ENCODE measurements at regions not wholly inside any gene's neighbourhood (a gene's known extent, or its start where the extent isn't known, plus 50 kb on each side); places are given as distances from the start of the nearest gene placed in this dataset.

DNA sequence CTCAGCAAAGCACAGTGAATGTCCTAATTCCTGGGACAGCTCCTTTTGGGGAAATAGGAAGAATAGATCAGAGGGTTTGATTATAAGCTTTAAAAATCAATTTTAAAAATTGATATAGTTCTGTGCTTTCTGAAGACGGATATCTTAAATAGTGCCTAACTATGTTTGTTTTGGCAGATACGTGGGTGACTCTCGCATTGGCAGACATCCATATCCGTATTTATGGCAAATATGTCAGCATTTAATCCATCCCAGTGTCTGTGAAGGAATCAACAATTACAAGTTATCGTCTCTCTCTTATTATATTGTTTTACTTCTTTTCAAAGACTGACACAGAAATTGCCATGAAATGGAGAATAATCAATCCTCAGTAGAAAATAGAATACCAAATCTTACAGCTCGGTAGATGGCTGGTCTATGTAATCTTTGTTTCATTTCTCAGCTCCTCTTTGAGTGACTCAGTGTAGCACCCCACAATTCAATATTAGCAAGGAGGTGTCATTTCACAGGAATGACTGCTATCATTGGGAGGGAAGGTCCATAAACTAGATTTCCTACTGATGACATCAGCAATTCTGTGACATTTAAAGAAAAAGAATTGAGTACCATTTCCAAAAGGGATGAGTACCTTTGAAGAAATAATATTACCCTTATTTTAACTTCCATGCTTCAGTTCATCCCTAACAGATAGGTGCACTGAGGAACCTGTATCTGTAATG is 186.4 kb upstream of the NFE2L3 start:
- POLR2A ChIA-PET, result no interaction called here
- TF ChIP-seq, protein P1, sequence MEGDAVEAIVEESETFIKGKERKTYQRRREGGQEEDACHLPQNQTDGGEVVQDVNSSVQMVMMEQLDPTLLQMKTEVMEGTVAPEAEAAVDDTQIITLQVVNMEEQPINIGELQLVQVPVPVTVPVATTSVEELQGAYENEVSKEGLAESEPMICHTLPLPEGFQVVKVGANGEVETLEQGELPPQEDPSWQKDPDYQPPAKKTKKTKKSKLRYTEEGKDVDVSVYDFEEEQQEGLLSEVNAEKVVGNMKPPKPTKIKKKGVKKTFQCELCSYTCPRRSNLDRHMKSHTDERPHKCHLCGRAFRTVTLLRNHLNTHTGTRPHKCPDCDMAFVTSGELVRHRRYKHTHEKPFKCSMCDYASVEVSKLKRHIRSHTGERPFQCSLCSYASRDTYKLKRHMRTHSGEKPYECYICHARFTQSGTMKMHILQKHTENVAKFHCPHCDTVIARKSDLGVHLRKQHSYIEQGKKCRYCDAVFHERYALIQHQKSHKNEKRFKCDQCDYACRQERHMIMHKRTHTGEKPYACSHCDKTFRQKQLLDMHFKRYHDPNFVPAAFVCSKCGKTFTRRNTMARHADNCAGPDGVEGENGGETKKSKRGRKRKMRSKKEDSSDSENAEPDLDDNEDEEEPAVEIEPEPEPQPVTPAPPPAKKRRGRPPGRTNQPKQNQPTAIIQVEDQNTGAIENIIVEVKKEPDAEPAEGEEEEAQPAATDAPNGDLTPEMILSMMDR (IDR thresholded peaks at IDR 0.05; ENCODE audit: low read depth, low read length), result no peak
- H3K9me3 ChIP-seq (ENCODE audit: control insufficient read depth, insufficient read depth, low read length), result no peaks in the 10 kb centered on the region
- peaks cover 3% of the 10 kb centered on the region for H3K27me3 ChIP-seq (ENCODE audit: control insufficient read depth, insufficient read depth, low read length)
- CTCF ChIA-PET, result no interaction called here
- DNase-seq (ENCODE audit: low read depth, low spot score), result no peak
- H3K4me3 ChIP-seq (ENCODE audit: low read depth, low read length), result no peak overlapping the region
- no peak overlapping the region for H3K27ac ChIP-seq (ENCODE audit: low read depth, low read length)

DNA sequence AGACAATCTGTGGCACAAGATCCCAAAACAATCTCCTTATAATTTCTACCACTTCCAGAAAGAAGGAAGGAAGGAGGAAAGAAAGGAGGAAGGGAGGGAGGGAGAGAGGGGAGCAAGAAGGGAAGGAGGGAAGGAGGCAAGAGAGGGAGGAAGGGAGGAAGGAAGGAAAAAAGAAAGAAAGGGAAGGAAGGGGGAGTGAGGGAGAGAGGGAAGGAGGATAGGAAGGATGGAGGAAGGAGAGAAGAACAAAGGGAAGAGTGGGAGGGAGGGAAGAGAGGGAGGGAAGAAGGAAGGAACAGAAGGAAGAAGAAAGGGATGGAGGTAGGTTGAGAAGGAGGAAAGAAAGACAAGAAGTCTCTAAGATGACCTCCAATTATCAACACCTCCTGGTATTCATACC is 185.5 kb upstream of the NFE2L3 start:
- ChIA-PET CTCF (interaction anchor here (0.7 to 1.2 kb wide), 2 partner anchors 74 to 399 kb away, joined by 4 to 5 read pairs; no protein-coding TSS in a partner anchor), POLR2A (no interaction called here)
- Histone ChIP-seq H3K27me3 (ENCODE audit: control insufficient read depth, insufficient read depth, low read length) (no peaks in the 10 kb centered on the region), H3K27ac (ENCODE audit: low read depth, low read length) (no peak overlapping the region), H3K9me3 (ENCODE audit: control insufficient read depth, insufficient read depth, low read length) (no peaks in the 10 kb centered on the region), H3K4me3 (ENCODE audit: low read depth, low read length) (no peak overlapping the region)
- TF ChIP-seq, protein P1 (IDR thresholded peaks at IDR 0.05; ENCODE audit: low read depth, low read length), result no peak
- no peak for DNase-seq (ENCODE audit: low read depth, low spot score)

DNA sequence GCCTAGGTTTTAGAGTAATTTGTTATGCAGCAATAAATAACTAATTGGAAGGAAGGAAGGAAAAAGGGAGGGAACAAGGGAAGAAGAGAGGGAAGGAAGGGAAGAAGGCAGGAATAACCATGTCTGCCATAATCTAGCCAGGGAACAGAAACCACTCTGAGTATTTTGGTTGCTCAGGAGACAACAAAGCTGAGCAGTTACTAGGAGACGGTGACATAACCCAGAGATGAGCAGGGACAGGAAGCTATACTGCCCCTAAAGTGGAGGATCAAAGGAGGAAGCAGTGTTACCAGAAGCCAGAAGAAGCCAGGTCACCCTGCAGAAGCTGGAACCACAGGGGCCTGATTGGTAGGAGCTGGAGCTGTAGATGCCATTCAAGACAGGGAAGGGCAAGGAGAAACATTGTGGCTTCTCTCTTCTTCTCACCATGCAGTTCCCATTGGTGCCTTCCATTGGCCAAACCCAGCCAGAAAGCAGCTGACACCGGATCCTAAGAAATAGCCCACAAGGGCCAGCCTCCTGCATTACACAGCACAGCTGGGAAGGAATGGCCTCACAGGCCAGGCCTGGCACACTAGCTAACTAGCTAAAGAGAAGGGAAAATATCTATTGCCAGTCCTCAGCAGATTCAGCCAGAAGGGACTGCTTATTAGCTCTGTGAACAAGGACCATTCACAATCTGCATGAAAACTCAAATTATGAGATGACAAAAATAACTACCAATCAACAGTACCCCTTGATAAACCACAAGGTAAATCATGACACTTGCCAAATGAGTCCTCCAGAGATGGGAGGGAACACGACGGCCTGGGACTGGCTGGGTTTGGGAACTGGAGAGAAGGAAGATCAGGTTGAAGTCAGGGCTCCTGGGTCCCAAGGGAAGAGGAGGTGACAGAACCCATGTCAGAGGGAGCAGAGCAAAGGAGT is 184.5 kb upstream of the NFE2L3 start:
- CTCF ChIA-PET, result interaction anchor here (0.7 to 1.2 kb wide), 2 partner anchors 75 to 398 kb away, joined by 4 to 5 read pairs; no protein-coding TSS in a partner anchor
- TF ChIP-seq, protein P1 (IDR thresholded peaks at IDR 0.05; ENCODE audit: low read depth, low read length), result no peak
- H3K27me3 ChIP-seq (ENCODE audit: control insufficient read depth, insufficient read depth, low read length), result no peaks in the 10 kb centered on the region
- H3K9me3 ChIP-seq (ENCODE audit: control insufficient read depth, insufficient read depth, low read length), result no peaks in the 10 kb centered on the region
- no peak overlapping the region for H3K4me3 ChIP-seq (ENCODE audit: low read depth, low read length)
- H3K27ac ChIP-seq (ENCODE audit: low read depth, low read length), result no peak overlapping the region
- no peak for DNase-seq (ENCODE audit: low read depth, low spot score)
- POLR2A ChIA-PET, result no interaction called here

DNA sequence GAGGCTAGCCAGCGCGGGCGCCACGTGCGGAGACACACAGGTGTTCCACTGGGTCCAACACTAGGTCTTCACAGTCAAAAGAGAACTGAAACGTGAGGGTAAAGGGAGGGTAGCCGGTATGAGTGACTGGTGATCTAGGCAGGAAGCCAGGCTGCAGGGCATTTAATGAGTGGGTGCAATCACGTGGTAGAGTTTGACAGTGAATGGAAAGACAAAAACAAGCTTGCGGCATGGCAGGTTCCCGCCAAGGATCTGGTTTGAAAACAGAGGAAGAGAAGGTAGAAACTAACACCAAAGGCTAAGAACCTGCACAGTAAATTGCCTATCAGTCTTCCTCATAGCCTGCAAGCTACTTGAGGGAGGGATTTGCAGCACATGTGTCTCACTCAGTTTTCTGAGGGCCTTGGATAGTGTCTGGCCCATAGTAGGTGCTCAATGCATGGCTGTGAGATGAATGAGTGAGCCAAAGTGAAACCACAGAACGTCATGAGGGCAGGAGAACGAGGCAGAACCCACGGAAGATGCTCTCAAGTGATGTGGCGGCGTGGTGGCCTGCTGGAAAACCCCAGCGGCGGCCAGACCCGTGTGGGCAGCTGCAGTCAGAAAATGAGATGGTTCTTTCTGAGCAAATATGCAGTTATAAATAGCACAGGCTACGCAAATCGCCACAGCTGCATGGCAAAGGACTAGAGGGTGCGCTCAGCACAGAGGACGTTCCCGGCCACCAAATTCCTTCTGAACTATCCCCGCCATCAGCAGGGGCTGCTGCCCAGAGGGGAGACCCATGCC is 183.6 kb upstream of the NFE2L3 start:
- ChIA-PET CTCF (no interaction called here), POLR2A (no interaction called here)
- no peak overlapping the region for H3K4me3 ChIP-seq (ENCODE audit: low read depth, low read length)
- no peaks in the 10 kb centered on the region for H3K9me3 ChIP-seq (ENCODE audit: control insufficient read depth, insufficient read depth, low read length)
- DNase-seq (ENCODE audit: low read depth, low spot score), result no peak
- H3K27me3 ChIP-seq (ENCODE audit: control insufficient read depth, insufficient read depth, low read length), result no peaks in the 10 kb centered on the region
- TF ChIP-seq, protein P1 (IDR thresholded peaks at IDR 0.05; ENCODE audit: low read depth, low read length), result no peak
- H3K27ac ChIP-seq (ENCODE audit: low read depth, low read length), result no peak overlapping the region

Data from AG04450 (cell line).